HG03025 (cell line): ENCODE measurements at regions not wholly inside any gene's neighbourhood (a gene's known extent, or its start where the extent isn't known, plus 50 kb on each side); places are given as distances from the start of the nearest gene placed in this dataset.

ENCODE experiments used
- ATAC-seq: cut with Tn5 transposase; IDR thresholded peaks from one replicate; pipeline ENCODE4 v1.9.1; 2021; ENCODE audit warnings: mild to moderate bottlenecking, moderate library complexity; ENCODE audit not compliant: unreplicated experiment, low FRiP score

DNA sequence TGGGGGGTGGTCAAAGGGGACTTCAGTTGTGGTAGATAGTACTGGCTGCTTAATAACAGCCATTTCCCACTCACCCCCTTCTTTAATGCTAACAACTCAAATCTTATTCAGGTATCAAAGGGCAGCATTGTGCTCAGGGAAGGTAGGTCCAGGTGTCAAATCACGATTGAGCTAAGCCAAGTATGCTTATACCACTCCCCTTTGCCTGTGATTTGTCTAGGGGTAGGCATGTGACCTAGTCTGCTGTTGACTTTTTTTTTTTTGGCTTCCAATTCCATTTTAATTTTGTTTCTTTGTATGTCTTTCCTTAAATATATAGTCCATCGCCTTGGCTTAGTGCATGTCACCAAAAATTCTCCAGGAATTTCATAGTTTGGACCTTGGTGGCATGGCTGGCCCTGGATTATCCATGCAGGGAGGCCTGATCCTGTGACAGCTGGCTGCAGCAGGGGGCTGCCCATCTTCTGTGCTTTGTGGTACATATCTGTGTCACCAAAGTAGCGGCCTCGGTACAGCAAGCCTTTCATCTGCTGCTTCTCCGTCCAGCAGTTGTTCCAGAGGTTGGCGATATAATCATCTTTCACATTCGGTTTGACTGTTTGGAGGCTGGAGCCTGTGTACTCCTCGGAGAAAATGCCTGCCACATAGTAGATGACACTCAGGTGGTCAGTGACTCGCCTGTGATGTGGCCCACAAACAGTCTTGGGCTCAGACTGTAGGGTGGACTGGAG is 68.1 kb upstream of the SPRED2 start:
- peak; percentile 53 for ATAC-seq

GRCh38 chr2:65499216-65499615 is 66.8 kb upstream of the SPRED2 start:
- no peak for ATAC-seq

DNA sequence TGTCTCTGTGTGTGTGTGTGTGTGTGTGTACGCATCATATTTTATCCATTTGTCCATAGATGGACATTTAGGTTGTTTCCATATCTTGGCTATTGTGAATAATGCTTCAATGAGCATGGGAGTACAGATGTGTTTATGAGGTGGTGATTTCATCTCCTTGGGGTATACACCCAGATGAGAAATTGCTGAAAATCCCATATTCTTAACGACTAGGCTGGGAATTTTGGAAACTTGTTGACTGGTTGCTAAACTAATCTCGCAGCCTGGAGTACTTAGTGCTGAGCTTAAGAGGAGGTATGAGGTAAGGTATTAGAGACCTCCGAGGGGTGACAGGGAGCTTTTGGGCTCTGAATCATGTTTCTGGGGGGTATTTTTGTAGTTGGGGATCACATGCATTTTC is 66.0 kb upstream of the SPRED2 start:
- ATAC-seq, result no peak

- ATAC-seq, result no peak
These were observed 63.0 kb upstream of the SPRED2 start for GRCh38 chr2:65495251-65495877.

GRCh38 chr2:65494078-65494477 is 61.7 kb upstream of the SPRED2 start:
- no peak for ATAC-seq

DNA sequence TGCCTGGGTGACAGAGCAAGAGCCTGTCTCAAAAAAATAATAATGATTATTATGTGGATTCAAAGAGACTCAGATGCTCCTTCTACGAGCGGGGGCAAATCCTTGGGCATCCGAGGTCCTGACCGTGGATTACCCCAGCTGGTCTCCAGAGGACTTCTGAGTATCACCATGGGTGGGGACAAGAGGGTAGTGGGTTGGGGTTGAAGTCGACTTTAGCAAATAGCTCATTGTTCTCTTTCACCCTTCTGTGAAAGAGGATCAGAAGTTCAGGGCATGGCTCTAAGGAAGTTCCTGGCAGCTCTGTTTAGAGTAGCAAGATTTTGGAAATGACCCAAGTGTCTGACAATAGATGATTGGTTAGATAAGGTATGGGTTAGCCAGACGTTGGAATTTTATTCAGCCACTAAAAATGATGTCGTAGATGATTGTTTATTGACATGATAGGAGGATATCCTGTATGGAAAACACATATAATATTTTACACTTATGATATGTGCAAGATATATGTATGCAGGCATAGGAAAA is 59.0 kb upstream of the SPRED2 start:
- no peak for ATAC-seq

- ATAC-seq, result no peak
These were observed 57.8 kb upstream of the SPRED2 start for GRCh38 chr2:65490222-65490621.

GRCh38 chr2:65489269-65489668 is 56.9 kb upstream of the SPRED2 start:
- ATAC-seq, result no peak

DNA sequence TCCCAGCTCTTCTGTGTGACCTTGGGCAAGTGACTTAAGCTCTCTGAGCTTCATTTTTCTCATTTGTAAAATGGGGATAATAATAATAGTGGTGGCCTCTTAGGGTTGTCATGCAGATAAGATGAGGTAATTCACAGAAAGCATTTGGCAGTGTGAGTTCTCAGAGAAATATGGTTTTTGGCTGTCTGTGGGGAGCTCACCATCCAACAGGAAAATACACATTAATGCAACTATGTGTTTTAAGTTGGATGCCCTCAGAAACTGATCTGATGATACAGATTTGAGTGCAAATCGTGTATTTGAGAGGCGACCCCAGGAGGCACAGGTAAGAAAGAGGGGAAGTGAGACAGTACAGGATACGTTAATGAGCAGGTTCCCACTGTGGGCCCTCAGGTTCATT is 56.1 kb upstream of the SPRED2 start:
- no peak for ATAC-seq

DNA sequence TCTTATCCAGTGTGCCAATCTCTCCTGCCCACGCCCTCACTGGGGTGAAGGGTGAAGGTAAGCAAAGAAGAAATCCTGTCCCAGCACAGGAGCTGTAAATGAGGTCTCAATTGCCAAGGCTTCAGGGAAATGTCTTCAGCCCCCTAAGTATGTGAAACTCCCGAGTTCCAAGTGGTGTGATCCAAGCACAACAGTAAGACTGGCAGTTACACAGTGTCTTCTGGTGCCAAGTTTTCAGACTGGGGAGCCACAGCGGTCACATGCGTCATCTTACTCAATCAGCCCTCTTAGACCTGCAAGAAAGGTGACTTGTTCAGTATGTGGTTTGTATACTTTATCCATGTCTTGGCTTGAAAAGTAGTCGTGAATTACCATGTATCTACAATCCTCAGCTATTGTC is 55.0 kb upstream of the SPRED2 start:
- ATAC-seq, result no peak

DNA sequence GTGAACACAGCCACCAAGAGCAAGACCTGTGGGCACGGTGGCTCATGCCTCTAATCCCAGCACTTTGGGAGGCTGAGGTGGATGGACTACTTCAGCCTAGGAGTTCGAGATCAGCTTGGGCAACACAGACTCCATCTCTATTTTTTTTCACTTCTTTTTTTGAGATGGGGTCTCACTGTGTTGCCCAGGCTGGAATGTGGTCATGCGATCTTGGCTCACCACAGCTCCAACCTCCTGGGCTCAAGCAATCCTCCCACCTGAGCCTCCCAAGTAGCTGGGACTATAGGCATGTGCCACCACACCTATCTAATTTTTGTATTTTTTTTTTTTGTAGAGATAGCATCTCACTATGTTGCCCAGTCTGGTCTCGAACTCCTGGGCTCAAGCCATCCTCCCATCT is 54.4 kb upstream of the SPRED2 start:
- ATAC-seq, result no peak

- ATAC-seq, result no peak
These were observed 53.9 kb upstream of the SPRED2 start for GRCh38 chr2:65486282-65486681.

DNA sequence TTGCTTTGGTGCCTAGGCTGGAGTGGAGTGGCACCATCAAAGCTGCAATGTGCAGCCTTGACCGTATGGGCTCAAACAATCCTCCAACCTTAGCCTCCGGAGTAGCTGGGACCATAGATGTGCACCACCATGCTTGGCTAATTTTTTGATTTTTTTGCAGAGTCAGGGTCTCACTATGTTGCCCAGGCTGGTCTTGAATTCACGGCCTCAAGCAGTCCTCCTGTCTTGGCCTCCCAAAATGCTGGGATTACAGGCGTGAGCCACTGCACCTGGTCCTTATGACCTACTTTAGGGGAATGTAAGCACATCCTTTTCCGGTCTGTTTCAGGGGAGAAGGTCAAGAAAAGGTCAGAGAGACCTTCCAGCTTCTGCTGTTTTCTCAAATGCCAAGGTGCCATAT is 53.4 kb upstream of the SPRED2 start:
- ATAC-seq, result no peak

DNA sequence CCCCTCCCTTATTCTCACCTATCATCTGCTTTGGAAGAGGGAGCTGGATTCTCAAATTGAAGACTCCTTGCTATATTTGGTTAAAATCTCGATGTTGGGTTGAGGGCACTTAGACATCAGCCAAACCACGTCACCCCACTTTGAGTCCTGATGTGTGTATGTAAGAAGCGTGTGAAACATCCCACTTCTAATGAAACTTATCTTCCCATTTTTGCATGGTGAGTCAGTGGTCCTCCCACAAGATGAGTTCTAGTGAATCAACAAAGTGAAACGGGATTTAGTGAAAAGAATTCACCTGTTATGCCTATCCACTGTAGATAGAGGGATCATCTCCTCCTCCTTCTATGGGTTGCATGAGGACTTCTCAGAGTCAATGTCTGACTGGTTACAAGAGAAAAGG is 51.4 kb upstream of the SPRED2 start:
- no peak for ATAC-seq

DNA sequence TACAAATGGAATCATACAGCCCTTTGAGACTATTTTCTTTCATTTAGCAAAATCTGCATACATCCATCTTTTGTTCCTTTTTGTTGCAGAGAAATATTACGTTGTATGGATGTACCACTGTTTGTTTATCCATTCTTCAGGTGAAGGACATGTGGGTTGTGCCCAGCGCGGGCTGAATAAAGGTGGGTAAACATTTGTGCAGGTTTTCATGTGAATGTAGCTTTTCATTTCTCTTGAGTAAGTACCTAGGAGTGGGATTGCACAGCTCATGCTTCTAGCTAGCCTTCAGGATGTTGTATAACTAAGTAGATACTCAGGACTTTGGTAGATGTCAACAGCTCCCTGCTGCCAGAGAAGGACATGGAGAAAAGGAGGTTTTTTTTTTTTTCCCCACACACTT is 50.6 kb upstream of the SPRED2 start:
- no peak for ATAC-seq
